Neutrophil (primary cell): ENCODE measurements at regions not wholly inside any gene's neighbourhood (a gene's known extent, or its start where the extent isn't known, plus 50 kb on each side); places are given as distances from the start of the nearest gene placed in this dataset.

Experiments used
- H3K27ac ChIP-seq: fragments of 200-600 bp; sonication (generic); 2 replicates; pipeline ENCODE4 v1.5.1; 2016; ENCODE audit warnings: mild to moderate bottlenecking, moderate library complexity
- H3K27me3 ChIP-seq: fragments of 200-600 bp; sonication (generic); 2 replicates; pipeline ENCODE4 v1.6.0; 2016; ENCODE audit warnings: mild to moderate bottlenecking
- H3K36me3 ChIP-seq: fragments of 200-600 bp; sonication (generic); 2 replicates; pipeline ENCODE4 v1.5.1; 2017
- H3K4me1 ChIP-seq, 2 experiments: fragments of 200-600 bp in 1 of 2; sonication (generic) in 1 of 2; 1 replicate in 1 of 2; 2 replicates in 1 of 2; pipeline versions ENCODE4 v1.5.1 to v1.6.1; 2013 to 2016; ENCODE audit warnings: low read depth in 1 of 2, low read length in 1 of 2, mild to moderate bottlenecking in 1 of 2, moderate library complexity in 1 of 2; ENCODE audit not compliant: control insufficient read depth in 1 of 2, insufficient read depth in 1 of 2
- H3K4me3 ChIP-seq, 2 experiments: fragments of 200-600 bp in 1 of 2; sonication (generic) in 1 of 2; 1 replicate in 1 of 2; 2 replicates in 1 of 2; pipeline ENCODE4 v1.5.1; 2013 to 2016; ENCODE audit warnings: low read depth in 1 of 2, low read length in 1 of 2, mild to moderate bottlenecking in 1 of 2, moderate library complexity in 1 of 2
- H3K9me3 ChIP-seq: fragments of 200-600 bp; sonication (generic); 2 replicates; pipeline ENCODE4 v1.5.1; 2016
- CTCF ChIP-seq: fragments of 200-600 bp; sonication (generic); IDR thresholded peaks from 2 replicates; pipeline ENCODE4 v1.5.1; 2016; ENCODE audit warnings: antibody characterized with exemption

DNA sequence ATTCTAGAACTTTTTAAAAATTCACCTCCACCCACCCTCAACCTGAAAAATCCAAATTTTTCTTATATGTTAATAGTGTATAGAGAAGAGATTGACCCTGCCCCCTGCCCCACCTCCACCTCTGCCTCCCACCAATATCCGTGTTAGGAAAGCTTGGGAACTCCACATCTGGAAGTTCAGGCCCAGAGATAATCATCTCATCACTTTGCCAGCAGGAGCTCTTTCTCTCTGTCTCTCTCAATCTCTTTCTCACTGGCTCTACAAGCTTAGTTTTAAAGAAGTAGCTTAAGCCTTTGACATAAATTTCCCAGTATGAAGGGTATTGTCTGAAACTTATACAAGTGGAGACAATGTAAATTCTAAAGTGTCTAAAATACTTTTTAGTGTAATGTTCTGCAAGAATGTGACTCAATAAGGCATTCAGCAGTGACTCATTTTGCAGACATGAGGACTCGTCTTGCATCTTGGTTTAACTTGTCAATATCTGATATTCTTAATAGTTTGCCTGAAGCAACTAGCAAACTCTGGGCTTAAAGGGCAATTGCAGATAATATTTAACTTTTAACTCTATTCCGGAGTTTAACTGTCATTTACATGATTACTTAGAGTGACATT, 299.8 kb upstream of the EPHA3 start:
- Histone ChIP-seq H3K9me3 (no peaks in the 10 kb centered on the region), H3K4me3 (no peak overlapping the region), H3K27me3 (no peaks in the 10 kb centered on the region), H3K36me3 (no peaks in the 10 kb centered on the region), H3K27ac (no peak overlapping the region), H3K4me1 (no peaks in the 10 kb centered on the region)
- no peak for TF ChIP-seq CTCF

GRCh38 chr3:88809993-88810392, 297.4 kb upstream of the EPHA3 start:
- no peak overlapping the region for H3K27ac ChIP-seq
- H3K4me1 ChIP-seq: no peaks in the 10 kb centered on the region
- TF ChIP-seq CTCF: no peak
- no peaks in the 10 kb centered on the region for H3K27me3 ChIP-seq
- H3K36me3 ChIP-seq: no peaks in the 10 kb centered on the region
- H3K9me3 ChIP-seq: no peaks in the 10 kb centered on the region
- H3K4me3 ChIP-seq: no peak overlapping the region

DNA sequence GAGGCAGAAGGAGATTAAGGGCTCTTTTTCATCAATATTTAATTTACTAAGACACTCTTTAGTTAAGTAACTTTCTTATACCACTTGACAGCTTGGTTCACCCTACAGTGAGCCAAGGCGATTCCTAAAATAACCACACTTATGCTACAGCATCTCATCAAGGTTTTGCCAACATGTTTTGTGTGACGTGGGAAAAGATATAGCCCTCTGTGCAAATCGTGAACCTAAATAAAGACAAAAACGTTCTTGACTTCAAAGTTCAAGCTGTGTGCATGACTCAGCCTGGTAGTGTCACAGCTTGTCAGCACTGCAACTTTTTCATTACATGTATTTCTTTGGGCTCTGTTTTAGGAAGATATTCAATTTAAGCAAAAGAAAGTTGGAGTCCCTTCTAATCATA, 297.0 kb upstream of the EPHA3 start:
- H3K27me3 ChIP-seq: no peaks in the 10 kb centered on the region
- H3K9me3 ChIP-seq: no peaks in the 10 kb centered on the region
- no peak overlapping the region for H3K4me3 ChIP-seq
- no peaks in the 10 kb centered on the region for H3K4me1 ChIP-seq
- H3K27ac ChIP-seq: no peak overlapping the region
- TF ChIP-seq CTCF: no peak
- H3K36me3 ChIP-seq: no peaks in the 10 kb centered on the region

DNA sequence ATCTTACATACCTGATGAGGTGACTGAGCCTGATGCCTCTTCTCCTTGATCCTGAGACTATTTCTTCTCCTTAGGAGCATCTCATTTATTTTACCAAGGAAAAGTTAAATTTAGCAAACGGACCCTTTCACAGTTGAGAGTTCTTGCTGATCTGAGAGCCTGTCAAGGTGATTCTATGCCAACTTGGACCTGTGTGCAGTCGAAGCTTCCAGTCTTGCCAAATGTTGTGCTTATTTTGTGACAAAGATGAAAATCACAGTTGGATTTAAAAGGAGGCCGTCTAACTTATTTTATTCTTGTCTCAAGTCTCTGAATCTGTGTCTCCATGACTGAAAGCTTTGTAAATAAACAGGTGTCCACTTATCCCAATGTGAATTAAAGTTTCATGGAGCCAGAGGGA, 296.3 kb upstream of the EPHA3 start:
- H3K36me3 ChIP-seq: no peaks in the 10 kb centered on the region
- H3K4me3 ChIP-seq: no peak overlapping the region
- no peaks in the 10 kb centered on the region for H3K27me3 ChIP-seq
- TF ChIP-seq CTCF: no peak
- no peaks in the 10 kb centered on the region for H3K4me1 ChIP-seq
- H3K9me3 ChIP-seq: no peaks in the 10 kb centered on the region
- H3K27ac ChIP-seq: no peak overlapping the region

DNA sequence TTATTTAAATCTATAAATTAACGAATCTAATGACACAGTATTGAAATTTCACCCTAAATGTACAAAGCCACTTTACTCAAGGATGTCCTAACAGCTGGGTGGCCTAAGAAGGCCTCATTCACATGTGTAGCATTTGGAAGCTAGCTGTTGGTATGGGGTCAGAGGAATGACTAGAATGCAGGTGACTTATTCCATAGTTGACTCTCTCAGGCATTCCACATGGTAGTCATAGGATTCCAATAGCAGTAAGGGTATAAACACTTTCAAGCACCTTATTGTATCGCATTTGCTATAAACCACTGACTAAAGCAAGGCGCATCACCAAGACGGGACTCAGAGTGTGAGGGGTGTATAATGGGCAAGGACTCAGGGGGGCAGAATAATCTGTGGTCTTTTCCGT, 294.8 kb upstream of the EPHA3 start:
- Histone ChIP-seq H3K4me3 (no peak overlapping the region), H3K4me1 (no peaks in the 10 kb centered on the region), H3K27ac (no peak overlapping the region), H3K9me3 (no peaks in the 10 kb centered on the region), H3K36me3 (no peaks in the 10 kb centered on the region), H3K27me3 (no peaks in the 10 kb centered on the region)
- no peak for TF ChIP-seq CTCF

GRCh38 chr3:88816445-88816844, 291.0 kb upstream of the EPHA3 start:
- Histone ChIP-seq H3K27ac (no peak overlapping the region), H3K4me3 (no peak overlapping the region), H3K9me3 (no peaks in the 10 kb centered on the region), H3K27me3 (no peaks in the 10 kb centered on the region), H3K4me1 (no peaks in the 10 kb centered on the region), H3K36me3 (no peaks in the 10 kb centered on the region)
- no peak for TF ChIP-seq CTCF
